NCI-H1436 (cell line): ENCODE measurements at regions not wholly inside any gene's neighbourhood (a gene's known extent, or its start where the extent isn't known, plus 50 kb on each side); places are given as distances from the start of the nearest gene placed in this dataset.

ENCODE experiments used
- DNase-seq: peaks from one replicate; lab custom pipeline; 2025; lab: John Stamatoyannopoulos, UW

- no peak for DNase-seq
These were observed 329.7 kb downstream of the NDFIP2 start for GRCh38 chr13:79810669-79811068.

DNA sequence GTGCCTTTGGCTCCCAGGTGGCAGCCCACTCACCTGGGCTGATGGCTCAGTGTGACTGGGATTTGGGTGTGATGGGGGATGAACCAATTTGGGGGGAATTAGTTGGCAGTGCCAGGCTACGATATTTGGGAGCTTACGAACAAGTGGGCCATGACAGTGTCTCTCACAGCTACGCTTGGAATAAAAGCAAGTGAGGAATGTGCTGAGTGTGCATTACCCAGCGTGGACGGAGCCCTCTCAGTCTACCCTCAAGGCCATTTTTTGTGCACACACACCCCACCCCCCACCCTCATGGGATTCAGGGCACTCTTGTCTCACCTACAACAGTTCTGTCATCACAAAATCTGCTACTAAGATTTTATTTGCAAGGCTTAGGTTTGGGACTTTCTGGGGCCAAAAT, 329.1 kb downstream of the NDFIP2 start:
- DNase-seq: no peak

- DNase-seq: no peak
These were observed 327.5 kb downstream of the NDFIP2 start for GRCh38 chr13:79808475-79808874.

GRCh38 chr13:79807554-79807953, 326.6 kb downstream of the NDFIP2 start:
- DNase-seq: no peak

DNA sequence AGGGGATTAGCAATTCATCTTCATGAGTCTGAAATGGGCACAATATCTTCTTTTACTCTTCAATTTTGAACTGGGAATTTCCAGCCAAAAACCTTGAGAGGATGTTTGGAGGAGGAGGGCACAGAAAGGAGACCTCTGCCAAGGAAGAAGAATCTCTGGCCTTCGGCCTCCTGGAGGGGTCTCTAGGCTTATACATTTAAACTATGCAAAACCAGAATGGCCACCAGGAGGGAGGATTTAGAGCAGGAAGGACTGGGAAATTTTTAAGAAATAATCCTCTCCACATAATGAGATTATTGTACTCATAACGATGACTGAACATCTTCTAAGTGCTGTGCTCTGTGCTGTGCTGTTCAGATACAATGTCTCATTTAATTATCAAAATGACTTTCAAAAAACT, 325.9 kb downstream of the NDFIP2 start:
- DNase-seq: no peak

DNA sequence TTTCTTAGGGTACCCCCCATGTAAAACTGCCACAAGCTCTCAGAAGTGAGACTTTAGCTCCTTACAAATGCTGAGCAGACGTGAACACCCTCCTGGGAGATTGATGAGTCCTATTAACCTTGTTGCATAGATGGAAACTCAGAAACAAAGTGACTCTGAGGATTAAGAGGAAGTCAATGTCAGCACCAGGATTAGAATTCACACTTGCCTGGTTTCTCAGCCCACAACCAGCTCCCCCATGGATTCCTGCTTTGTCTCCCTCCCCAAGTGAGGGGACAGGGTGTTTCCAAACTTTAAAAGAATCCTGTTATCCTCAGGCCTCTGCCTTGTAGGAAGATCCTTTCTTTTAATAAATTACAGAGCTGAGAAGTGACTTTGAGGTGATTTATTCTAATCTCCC, 324.4 kb downstream of the NDFIP2 start:
- no peak for DNase-seq

DNA sequence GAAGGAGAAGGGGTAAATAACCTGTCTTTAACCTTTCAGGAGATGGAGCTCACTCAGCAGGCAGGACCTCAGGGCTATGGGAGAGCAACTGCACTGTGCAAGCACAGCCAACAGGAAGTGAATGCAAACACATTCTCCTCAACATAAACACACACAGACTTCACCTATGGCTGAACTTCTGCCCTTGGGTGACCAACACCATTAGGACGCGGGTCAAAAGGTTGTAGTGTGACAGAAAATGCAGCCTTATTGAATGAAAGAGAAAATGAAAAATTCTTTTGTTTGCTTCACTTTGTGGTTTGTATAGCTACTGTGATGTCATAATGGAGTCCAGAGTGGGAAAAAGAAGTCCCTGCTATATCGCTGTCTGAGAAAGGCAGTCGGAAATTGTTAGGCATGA, 323.0 kb downstream of the NDFIP2 start:
- no peak for DNase-seq

DNA sequence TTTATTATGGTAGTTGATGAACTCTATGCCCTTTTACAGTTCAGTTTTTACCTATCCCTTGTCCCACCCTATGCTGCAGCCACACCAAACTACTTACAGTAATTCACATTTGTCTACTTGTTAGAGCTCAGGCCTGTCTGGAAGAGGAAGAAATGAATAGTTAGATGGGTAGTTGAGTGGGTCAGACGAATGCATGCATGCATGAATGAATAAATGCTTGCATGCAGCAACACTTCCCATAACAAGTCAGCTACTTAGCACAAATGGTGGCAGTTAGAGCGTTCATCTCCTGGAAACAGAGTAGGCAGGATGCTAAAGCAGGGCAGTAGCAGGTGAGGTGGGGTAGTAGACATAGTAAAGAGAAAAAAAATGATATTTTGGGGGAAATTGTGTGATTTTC, 322.3 kb downstream of the NDFIP2 start:
- DNase-seq: no peak

DNA sequence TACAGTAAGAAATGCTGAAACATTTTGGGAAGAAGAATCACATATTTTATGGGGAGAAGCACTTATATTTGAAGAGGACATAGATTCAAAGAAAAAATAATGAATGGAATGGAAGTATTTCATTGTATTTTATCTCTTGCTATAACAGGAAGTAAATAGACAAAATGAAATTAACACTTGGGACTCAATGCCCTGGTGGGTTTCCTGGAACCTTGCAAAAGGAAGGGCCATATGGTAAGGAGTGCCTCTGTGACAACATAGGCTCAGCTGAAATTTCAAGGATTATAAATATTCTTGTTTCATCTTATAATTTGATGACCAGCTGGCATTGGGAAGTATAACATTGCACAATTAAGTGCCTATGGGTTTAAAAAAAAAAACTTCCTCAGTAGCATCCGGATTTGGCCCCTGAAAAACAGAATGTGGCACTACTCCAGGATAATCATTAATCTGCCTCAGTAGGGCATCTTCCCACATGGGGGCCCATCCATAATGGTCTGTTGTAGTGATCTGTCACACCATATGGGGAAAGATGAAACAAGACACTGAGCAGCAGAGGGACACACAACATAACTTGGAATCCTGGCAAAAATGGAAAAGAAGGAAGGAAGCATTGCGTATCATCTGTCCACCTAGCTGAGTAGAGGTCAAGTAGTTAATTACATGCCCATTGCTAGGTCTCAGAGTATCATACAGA, 321.6 kb downstream of the NDFIP2 start:
- no peak for DNase-seq

DNA sequence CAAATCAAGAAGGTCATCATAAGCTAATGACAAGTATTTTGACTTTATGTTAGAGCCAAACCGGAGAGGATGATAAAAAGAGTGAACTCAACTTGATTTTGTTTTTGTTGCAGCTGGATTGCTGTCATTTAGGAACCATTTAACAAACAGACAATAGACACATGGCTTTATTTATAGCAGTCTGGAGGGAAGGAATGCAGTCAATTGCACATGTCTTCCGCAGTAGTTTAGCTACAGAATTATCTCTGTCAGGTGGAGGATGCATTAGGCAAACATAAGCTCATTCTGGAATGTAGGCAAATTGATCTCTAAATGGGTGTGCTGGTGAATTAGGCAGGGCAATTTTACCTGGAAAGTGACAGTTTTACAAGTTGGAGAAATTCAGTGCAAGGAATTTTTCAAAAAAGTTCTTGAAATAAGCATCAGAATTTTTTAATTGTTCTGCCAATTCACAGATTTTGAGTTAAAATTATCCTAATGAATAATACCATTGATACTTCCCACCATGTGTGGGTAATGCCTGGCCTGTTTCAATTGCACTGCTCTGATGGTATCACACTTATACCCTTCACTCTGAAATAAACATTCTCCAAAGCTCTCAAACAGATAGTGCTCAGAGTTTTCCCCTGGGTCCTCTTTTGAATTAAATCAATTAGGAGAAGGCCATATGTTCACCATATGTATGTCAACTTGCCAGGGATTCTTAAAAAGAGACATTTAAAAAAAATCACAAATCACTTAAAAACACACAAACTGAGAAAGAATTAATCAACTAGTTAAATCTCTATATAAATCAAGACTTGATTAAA, 318.3 kb downstream of the NDFIP2 start:
- no peak for DNase-seq

- DNase-seq: no peak
These were observed 315.2 kb downstream of the NDFIP2 start for GRCh38 chr13:79796136-79796535.

- DNase-seq: no peak
These were observed 314.0 kb downstream of the NDFIP2 start for GRCh38 chr13:79794931-79795330.

DNA sequence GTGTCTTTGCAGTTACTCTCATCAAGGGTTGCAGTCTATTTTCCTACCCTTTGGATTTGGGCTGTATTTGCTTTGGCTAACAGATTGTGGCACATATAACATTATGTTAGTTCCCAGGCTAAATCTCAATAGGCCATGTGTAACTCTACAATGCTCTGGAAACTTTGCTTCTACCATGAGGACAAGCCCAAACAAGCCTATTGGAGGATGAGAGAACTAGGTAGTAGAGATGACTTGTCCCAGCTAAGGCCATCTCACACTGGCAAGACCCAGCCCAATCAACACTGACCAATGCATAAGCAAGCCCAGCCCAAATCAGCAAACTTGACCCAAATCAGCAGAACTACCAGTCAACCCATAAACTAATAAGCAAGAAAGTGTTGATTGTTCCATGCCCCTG, 311.8 kb downstream of the NDFIP2 start:
- no peak for DNase-seq

GRCh38 chr13:79791471-79792042, 310.6 kb downstream of the NDFIP2 start:
- DNase-seq: no peak

GRCh38 chr13:79786176-79786575, 305.2 kb downstream of the NDFIP2 start:
- no peak for DNase-seq

DNA sequence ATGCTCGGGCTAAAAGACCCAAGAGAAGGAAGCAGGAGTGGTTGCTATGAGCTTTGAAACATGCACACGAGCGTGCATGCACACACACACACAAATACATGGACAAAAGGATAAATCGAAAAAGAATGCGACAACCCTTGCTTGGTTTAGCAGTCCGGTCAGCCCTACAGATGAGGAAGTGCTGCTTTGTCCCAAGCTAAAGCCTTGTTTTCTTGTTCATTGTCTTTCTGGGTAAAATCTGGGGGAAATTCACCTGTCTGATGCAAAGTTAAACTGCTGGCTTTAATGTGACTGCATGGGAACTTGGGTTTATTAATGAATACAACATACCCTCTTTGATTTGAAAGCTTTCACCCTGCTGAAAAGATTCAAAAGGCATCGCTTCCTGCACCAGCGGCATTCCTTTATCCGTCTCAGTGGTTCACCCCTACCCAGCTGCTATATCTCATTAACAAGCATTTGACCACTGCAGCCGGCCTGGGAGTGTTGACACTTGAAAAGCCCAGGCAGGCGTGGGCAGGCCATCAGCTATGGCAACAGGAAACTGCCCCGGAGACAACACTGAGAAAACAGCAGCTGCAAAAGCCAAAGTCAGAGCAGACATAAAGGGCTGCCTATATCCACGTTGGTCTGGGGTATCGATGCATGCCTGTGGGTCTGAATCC, 301.7 kb downstream of the NDFIP2 start:
- DNase-seq: peak; percentile 8

DNA sequence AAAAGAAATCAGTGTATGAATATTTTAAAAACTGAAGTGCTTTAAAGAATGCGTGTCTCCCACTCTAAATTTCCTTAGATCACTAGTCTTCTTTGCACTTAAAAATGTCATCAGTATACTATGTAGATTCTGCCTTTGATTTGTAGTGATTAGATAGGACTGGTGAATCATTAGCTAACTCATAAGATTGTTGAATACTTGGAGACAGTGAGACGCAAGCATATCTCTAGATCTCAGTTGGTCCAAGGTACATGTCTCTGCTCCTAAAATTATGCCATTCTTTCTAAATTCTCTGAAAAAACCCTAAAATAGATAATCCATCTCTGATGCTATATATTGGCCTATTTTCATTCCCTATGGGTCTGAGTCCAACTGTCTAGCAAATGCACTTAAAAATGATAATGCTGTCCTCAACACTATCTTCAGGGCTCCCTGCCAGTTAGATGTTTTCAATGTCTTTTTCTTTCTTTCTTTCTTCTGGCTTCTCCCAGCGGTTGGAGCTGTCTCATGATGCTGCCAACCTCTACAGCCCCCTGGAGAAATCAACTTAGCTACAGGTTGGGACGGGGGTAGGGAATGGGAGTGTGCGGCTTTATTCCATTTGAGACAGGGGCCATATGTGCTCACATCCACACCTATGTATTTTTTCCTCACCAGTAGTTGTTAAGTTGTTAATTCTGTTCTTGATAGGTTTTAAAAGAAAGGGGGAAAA, 301.0 kb downstream of the NDFIP2 start:
- DNase-seq: no peak

- no peak for DNase-seq
These were observed 299.3 kb downstream of the NDFIP2 start for GRCh38 chr13:79780240-79780639.

DNA sequence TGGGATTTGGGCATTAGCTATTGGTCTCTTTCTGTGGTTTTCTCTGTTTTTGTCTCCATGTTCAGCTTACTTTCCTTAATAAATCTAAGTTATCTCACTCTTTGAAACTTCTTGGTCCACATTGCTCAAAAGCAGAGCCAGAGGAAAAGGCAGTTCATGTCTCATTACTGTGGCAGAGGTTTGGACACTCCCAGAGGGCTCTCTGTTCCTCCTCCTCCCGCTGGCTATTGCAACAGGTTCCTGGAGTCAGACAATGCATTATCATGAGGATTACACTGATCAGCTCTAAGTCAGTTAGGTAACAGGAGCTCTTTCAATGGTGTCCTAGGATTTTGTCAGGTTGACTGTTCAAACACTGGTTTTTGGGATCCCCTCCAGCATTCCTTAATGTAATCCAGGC, 298.8 kb downstream of the NDFIP2 start:
- no peak for DNase-seq

DNA sequence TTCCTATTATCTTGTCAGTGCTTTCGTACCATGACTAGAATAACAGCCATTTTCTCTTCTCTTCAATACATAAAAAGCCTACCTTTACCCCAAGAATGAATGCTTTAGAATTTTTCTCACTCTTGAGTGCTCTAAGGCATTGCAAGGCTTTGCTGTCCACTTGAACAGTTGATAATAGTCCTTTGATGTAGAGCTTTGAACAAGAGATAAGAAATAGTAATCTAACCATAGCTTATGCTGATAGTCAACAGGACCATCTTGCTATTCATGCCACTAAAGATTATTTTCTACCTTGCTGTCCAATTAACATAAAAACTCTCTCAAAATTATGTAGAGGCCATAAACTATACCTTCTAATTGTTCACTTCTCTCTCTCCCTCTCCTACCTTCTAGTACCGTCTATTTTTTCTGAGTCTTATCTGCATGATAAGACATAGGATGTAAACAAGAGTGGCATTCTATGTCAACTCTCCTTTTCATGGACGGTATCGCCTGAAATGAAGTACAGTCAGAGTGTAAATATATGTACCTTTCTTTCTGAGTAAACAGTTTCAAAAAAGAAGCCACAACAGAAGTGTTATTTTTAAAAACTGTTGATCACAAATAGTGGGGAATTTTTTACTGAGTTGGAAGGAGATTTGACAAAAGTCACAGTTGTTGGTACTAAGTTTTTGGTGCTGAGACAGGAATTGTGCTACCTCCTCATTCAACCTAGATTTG, 297.9 kb downstream of the NDFIP2 start:
- DNase-seq: no peak

DNA sequence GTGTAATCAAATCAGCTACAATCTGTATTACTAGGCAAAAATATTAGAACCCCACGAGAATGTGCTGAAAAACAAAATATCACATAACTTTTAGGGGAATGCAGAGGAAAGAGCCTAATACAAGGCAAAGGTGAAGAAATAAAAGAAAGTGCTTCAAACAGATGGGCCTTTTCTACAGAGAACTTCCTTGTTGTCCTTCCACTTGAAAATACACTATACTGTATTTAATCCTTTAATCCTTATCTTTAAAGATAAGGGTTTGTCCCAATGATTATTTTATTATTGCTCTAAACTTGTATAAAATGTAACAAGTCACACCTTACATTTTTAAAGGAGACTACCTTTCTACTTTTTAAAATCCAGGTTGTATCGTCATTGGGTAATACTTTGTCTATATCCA, 296.5 kb downstream of the NDFIP2 start:
- DNase-seq: no peak
